GM19035 (cell line): ENCODE measurements at regions not wholly inside any gene's neighbourhood (a gene's known extent, or its start where the extent isn't known, plus 50 kb on each side); places are given as distances from the start of the nearest gene placed in this dataset.

Experiments used
- ATAC-seq: cut with Tn5 transposase; IDR thresholded peaks from one replicate; pipeline ENCODE4 v1.9.1; 2021; ENCODE audit not compliant: unreplicated experiment

DNA sequence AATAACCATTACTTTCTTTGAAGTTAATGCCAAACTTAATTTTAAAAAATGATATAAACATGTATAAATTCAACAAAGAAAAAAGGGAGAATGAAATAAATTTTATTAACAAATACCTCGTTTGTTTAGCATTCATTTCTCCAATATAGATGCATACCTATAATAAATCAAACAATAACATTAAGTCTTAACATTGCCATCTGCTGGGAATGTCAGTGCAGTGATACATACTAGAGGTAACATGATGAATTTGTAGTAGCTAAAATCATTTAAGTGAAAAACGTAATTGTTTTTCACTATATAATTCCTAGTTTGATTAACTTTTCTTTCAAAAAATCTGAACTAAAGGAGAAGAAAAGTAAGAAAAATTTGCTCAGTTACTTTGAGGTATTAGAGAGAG, 340.2 kb upstream of the CBLB start:
- ATAC-seq, result no peak

DNA sequence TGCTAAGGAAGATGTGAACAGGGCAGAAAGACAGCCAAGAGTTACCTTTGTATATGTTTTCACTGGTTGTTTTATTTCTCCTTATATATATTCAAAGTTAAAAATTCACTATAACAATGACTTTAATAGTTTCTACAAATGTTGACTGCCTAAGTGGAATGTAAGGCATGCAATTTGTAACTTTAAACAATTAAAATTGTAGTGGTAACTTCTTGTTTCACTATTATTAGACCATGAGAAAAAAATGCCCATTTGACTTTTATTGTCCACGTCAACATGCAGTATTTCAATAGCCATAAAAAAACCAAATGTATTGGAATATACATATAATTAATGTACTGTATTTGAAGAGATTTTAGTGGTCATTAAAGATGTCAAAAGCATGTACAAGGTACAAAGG, 340.7 kb upstream of the CBLB start:
- ATAC-seq, result no peak

DNA sequence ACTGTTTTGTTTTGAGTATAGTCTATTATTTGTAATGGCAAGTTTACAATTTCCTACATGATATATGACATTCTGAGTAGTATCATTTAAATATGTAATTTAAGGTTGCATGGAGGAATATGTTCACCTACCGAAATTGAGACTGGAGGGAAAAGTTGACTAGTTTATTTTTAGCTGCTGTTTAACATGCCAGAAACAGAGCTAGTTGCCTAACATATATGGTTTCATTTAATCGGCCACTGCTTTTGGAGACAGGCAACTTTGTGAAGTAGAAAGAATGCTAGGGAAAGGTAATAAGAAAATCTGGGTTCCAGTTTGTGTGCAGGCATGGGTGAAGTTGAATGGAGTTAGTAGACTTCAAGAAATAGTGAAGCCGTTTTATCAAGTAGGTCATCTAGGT, 342.1 kb upstream of the CBLB start:
- no peak for ATAC-seq

DNA sequence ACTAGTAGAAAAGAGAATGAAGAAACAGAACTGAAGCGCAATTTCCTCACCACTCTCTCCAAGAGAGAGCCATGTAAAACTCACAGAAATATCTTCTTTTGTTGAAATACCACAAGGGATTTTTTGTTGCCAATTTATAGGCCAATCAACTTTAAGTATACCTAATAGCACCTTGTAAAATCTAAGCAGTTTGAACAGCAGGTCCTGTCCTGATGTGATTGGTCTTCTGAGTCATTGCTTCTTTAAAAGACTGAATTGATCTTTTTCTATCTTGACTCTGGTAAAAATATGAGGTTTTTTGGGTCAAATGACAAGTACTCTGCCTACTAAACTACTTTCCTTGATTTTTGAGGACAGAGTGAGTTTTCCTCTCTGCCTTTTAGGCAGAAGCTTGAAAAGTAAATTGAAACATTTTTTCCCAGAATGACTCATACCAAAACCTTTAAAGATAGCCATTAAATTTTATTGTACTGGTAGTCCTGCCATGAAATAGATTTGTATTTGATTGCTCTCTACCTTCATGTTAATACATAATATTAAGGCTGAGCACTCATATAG, 343.9 kb upstream of the CBLB start:
- ATAC-seq, result no peak

DNA sequence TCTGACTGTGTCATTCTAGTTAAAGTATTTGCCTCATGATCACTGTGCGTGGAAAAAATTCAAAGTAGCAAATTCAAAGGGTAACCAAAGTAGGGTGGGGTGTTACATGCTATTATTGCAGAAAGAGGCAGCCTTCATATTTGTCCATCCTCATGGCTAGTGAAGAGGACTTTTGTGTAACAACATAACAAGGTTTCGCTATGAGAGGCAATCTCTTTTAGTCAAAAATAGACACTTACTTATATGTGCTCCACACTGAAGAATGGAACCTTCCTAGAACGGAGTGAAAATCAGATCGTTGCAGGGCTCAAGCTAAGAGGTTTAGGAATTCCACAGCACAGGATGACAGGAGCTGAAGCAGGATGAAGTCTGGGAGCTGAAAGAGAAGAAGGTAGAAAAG, 345.1 kb upstream of the CBLB start:
- ATAC-seq, result no peak

DNA sequence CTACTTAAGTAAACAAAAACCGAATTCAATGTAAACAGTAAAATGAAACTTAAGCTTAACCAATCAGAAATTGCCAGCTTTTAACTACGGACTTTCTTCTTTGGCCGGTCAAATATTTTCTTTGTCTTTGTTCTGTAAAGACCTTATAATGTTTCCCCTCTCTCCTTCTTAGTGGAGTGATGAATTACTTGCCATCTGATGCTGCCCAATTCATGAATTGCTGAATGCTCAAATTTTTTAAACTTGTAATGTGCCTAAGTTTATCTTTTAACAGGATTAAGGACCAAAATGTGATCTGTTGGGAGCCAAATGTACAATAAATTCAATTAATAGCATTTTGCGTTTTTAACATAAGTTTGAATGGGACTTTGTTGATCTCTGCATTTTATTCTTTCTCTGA, 345.8 kb upstream of the CBLB start:
- ATAC-seq, result no peak

DNA sequence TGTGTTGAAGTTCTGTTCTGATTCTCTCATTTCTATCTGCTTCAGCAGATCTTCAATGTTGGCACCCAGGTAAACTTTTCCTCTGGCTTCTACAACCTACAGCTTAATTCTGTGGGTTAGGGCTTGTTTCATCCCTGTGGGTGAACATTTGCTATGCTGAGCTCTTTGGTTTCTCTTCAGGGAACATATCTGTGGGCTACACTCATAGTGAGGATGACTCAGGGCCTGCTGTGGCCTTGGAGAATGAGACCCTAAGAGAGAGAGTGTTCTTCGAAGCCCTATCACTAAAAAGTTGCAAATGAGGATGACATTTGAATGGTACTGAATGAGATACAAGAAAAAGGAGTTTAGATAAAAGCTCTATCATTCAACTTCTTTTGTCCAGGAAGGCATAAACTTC, 346.2 kb upstream of the CBLB start:
- ATAC-seq, result no peak

DNA sequence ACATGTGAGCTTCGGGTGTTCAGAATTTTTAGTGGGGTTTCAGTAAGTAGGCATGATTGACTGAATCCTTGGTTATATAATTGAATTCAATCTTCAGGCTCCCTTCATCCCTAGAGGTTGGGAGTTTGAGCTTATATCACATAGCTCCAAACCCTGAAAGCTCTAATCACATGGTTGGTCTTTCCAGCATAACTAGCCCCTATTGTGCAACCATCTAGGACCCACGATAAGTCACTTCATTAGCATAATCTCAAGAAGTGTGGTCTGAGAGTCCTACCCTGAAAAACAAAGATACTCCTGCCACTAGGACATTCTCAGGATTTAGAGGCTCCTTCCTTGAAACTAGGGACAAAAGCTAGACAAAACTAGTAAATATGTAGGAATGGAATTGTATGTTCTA, 348.9 kb upstream of the CBLB start:
- no peak for ATAC-seq

DNA sequence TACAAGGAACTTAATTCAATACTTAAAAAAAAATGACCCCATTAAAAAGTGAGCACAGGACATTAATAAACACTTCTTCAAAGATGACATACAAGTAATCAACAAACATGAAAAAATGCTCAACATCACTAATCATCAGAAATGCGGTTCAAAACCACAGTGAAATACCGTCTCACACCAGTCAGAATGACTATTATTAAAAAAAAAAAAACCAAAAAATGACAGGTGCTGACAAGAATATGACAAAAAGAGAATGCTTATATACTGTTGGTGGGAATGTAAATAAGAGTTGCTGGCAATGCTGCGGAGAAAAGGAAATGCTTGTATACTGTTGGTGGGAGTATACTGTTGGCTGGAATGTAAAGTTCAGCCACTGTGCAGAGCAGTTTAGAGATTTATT, 358.3 kb upstream of the CBLB start:
- ATAC-seq, result no peak

DNA sequence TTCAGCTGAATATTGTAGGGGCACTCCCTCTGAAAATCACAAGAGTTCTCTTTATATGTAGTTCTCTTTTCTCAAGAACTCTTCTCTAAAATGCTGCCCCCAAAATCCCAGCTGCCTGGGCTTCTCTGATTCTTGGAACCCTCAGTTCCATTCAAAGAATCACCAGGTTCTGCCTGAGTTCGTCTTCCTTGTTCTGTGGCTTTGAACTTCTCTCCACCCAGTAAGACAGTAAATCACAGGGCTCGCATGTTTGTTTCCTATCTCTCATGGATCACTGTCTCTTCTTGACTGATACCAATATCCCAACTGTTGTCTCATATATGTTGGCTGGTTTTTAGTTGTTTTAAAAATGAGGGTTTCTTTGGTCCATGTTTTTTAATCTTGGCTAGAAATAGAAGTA, 359.5 kb upstream of the CBLB start:
- ATAC-seq, result no peak

DNA sequence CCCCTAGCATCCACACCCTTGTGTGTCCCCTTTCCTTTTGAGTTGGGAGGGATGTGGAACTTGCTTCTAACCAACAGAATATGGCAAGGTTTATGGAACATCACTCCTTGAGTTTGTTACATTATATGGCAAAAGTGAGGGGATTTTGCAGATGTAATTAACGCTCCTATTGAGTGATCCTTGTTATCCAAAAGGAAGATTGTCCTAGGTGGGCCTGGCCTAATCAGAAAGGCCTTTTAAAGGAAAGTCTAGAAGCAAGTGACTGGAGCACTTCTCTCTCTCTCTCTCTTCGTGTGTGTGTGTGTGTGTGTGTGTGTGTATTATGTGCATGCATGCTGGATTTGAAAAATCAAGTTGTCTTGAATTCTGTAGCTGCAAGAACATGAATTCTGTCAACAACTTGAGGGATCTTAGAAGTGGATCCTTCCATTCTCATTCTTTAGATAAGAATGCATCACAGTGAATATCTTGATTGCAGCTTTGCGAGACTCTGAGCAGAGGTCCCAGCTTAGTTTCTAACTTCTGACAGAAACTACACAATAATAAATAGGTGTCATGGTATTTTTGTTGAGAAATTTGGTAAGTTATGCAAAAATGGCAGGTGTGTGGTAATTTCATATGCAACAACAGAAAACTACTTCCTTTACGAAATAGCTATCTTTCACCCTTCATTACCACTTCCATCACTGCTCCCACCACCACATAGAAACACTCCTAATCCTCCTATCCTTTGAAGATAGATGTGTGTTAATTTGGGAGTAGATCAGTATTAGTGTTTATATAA, 360.9 kb upstream of the CBLB start:
- no peak for ATAC-seq

DNA sequence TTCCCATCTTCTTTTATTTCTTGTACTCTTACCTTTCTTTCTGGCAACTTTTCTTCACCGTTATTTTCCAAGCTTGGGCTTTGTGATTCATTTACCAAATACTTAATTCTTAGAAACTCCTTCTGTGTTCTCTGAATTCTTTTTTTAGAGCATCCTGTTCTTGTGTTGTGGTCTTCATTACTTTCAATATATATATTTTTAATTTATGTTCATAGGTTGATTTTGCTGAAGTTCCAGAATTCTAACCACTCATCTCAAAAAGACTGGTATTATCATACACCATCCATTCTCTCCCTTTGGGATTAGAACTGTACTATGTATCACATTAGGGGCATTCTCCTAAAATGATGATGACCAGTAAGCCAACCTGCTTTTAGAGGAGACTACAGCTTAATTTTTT, 362.3 kb upstream of the CBLB start:
- no peak for ATAC-seq

DNA sequence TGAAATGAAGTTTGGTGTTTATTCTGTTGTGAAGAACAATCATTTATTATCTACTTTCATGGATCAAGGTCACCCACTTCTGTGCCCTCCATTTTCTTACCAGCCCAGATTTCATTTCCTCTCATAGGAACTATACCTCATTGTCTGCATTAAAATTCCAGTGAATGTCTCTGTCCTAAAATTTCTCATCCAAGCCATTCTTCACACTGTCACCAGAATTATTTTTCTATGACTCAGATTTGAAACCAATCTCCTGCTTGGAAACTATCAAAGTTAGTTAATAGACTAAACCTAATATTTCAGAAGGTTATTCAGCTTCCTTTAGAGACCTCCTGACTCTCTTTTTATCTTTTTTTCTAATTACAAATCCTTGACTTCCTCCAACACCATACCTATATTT, 364.1 kb upstream of the CBLB start:
- ATAC-seq, result no peak

DNA sequence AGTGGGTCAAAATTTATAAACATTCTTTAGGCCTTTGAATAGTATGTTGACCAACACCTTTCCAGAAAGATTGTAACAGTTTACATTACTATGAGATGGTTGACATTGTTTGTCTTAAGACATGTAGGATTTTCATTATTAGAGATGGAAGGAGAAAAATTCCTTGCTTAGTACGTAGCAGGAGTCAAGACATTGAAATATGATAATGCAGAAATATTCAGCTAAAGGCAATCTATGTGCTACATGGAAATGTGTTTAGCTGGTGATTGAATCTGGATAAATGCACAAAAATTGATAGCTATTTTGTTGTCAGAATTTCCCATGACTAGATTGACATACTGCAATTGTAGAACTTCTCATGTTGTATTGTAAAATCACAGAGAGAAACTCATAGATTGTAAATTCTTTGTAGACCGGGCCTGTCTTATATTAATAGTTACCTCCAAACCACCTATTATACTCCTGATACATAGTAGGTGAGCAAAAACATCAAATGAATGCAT, 370.4 kb upstream of the CBLB start:
- ATAC-seq, result no peak

DNA sequence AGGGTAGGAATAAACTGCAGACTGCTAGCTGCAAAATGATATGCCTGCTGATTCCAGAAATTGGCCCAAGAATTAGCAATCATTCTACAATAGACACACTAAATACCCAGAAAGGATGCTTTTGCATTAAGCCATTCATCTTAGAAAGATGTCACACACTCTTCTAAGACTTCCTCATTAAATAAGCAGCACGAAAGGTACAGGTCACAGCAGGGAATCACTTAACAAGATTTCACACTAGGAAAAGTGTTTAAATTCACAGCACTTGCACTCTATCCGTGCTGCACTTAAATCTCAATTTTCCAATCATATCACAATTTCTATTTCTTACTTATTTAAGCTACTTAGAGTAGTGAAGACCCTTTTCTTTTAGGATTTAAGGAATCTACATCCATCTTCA, 372.8 kb upstream of the CBLB start:
- no peak for ATAC-seq

DNA sequence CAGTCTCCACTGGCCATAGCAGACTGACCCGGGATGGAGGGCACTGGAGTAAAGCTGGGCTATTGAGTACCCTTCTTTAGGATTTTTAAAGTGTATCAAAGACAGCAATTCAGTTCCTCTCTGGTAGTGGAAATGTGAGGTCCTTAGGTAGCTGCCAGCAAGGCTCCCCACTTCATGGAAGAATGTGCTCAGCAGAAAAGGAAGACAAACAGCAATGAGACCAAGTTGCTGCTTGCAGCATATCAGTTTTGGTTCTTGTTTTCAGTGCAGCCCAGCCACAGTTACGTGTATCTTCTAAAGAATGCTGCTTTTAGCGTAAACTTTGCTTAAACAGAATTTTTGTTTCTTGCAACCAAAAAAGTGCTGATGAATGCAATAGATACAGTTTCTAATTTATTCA, 374.0 kb upstream of the CBLB start:
- ATAC-seq, result no peak

DNA sequence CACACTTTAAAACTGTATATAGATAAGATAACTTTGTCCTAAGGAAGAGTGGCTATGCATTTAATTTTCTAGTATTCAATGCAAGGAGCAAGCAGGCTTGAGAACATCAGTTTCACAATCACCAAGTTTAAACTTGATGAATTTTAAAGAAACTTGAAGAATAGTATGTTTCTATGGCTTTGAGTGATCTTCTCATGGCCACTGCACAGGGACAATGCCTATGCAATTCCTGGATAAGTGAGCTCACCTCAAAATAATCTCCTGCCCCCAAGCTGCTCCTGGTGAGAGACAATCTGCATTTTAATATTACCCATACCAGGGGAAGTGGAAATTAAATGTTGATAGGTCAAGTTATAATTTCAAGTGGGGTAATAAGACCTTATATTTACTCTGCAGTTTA, 376.6 kb upstream of the CBLB start:
- no peak for ATAC-seq

DNA sequence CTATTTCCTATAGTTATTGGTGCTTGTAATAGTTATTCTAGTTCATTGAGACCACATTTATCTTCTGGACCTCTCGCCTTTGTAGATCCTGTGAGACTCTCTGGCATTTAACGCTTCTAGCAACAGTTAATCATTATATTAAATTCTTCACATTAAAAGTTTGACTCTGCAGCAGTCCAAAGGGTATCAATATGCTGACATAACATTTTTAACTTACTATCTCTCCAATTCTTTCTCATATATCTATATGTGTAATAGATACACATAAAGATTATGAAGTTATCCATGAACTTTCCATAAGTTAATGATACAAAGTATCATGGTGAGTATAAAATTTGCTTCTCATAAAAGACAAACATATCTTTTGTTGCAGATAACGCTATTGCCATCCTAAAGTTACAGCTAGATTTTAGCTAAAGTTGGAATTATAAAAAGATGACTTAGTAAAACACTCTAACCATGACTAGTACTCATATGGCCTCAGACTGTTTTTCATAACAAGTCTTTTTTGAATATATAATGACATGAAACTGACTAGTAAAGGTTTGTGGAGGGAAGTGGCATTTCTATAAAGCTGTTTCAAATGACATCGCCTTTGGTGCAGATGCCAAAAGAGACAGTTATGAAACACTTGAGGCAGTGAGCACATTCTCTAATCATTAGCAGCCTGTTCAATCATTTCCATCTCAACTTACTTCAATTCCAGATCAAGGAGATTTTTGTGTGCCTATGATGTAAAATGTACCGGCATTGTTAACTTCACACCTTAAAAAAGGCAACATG, 379.3 kb upstream of the CBLB start:
- no peak for ATAC-seq

DNA sequence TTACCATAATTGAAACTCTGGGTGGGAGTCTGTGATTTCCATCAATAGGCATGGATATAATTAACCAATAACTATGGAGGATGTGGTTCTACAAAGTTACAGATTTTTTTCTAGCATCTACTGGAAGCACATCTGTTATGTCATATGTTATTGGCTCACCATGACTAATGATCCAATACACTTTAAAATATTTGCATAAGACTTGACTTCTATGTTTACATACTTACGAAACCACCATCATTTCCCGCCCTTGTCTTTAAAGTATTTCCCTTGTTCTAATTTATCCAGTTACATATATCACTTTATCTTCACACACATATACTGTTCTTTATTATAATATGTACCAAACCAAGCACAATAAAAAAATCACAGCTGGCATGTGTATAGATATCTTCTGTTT, 380.3 kb upstream of the CBLB start:
- ATAC-seq, result no peak

DNA sequence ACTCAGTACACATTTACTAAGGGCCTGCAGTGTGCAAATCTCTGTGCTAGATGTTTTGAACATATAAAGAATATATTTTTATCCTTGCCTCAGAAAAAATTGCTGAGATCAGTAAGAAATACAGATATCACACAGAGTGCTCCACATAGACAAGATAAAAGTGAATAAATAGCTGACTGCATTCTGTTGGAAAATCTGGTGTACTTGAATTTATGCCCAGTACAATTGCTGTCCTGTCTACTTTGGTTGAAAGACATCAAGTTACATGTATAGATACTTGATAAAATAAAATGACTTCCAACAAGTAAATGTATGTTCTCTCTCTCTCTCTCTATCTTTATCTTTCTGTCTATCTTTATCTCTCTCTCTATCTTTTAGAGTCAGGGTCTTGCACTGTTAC, 381.2 kb upstream of the CBLB start:
- ATAC-seq, result no peak

DNA sequence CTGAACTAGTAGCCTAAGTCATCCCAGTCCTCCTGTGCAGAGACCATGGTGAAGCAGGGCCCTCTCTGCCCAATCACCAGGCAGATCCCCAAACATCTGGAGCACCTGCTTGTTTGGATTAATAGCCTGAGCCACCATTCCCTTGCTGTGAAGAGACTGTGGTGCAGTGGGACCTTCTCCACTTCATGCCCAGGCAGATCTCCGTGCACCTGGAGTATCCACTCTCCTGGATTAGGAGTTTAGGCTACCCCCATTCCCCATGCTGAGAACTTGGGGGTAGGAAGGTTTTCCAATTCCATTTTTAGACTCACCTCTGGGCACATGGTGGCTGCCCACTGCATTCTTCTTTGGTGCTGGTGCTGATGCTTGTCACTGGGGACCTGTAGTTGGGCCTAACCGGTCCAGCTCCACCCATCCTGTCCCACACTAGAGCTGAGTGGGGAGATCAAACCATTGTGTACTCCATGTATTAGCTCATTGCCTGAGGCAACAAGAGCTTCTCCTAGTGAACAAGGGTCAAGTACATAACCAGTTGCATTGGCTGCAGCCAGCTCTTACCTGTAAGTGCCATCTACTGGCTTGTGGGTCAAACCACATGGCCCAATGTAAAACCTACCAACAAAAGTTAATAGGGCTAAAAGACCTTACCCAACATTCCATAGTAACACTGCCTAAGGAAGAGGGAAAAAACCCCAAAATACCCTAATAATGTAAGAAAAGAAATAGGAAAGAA, 382.5 kb upstream of the CBLB start:
- no peak for ATAC-seq

DNA sequence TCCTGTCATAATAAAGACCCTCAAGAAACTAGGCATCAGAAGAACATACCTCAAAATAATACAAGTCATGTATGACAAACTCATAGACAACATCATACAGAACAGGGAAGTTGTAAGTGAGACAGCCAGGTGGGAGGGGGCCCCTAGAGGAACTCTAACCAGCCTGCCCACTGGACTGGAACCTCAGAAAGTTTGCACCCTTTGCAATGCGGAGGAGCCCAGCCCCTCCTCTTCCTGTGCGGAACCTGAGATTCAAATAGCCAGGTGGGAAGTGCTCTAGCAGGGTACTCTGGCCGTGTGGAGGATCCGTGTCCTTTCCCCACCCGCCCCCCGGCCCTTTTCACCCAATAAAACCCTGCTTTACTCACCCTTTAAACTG, 387.0 kb upstream of the CBLB start:
- peak; percentile 91 for ATAC-seq
